Heart left ventricle (tissue), 13 donors: ENCODE measurements at regions not wholly inside any gene's neighbourhood (a gene's known extent, or its start where the extent isn't known, plus 50 kb on each side); places are given as distances from the start of the nearest gene placed in this dataset.

ENCODE experiments used
- POLR2A ChIP-seq, 2 donors: fragments of 450-650 bp; IDR thresholded peaks; one replicate each; pipeline ENCODE4 v1.6.1; 2017; ENCODE audit warnings: antibody characterized with exemption in 2 of 2, mild to moderate bottlenecking in 2 of 2, moderate library complexity in 2 of 2
- TF ChIP-seq, protein P1 (sequence below), 12 donors: fragments of 200-600 bp; sonication (generic) in 4 of 12; IDR thresholded peaks; one replicate each; pipeline versions ENCODE4 v1.5.0 to v1.8.0; 2018 to 2022; ENCODE audit warnings: antibody characterized with exemption in 12 of 12, mild to moderate bottlenecking in 5 of 12
- donor health status: ischemic (EF 13 %, LVEDD 7.1; RV severe dilation, severe dysfunction).
- donor health status: DM: no; HTN: yes; CAD: no.
- donor health status: DM: no; HTN: no; CAD: no.
- donor health status: ischemic (EF 25% LVEDD 6.9; RV normal size, moderate dysfunction).
- donor health status: ischemic (EF 25% LVEDD 5.7; RV mildly dilated, moderate dysfunction).
- donor health status: ischemic (EF 35%, LVEDD 5.7; RV mildly dilated, moderate dysfunction).
- donor health status: nonischemic (EF 11% LVEDD 7.7; RV severe dilation, severe dysfunction).
- donor health status: DM: yes; HTN: yes; CAD: no.
- donor health status: PGD.
- donor health status: ischemic (EF 29% LVEDD 5.4; RV normal size, mild dysfunction).
- donor health status: nonischemic (EF 23%, LVEDD 6.1; RV moderate dilation, normal function).

DNA sequence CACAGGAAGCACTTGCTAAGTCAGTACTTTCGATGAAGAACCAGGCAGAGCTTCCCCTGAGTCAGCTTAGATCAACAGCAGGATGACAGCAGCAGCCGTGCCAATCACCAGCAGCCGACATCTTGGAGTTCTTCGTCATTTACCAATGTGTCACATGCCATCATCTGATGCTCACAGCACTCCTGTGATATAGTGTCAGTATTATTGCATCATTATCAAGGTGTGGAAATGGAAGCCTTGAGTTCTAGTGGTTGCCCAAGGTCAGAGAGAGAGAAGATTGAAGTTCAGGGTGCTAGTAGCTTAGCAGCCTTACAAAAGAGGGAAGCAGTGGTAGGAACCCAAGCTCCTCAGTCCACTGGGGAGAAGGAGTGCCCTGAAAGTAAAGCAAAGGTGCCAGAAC, 331.5 kb downstream of the ZNF536 start:
- TF ChIP-seq, protein P1, sequence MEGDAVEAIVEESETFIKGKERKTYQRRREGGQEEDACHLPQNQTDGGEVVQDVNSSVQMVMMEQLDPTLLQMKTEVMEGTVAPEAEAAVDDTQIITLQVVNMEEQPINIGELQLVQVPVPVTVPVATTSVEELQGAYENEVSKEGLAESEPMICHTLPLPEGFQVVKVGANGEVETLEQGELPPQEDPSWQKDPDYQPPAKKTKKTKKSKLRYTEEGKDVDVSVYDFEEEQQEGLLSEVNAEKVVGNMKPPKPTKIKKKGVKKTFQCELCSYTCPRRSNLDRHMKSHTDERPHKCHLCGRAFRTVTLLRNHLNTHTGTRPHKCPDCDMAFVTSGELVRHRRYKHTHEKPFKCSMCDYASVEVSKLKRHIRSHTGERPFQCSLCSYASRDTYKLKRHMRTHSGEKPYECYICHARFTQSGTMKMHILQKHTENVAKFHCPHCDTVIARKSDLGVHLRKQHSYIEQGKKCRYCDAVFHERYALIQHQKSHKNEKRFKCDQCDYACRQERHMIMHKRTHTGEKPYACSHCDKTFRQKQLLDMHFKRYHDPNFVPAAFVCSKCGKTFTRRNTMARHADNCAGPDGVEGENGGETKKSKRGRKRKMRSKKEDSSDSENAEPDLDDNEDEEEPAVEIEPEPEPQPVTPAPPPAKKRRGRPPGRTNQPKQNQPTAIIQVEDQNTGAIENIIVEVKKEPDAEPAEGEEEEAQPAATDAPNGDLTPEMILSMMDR (IDR thresholded peaks at IDR 0.05), result no peak
- no peak for TF ChIP-seq POLR2A (IDR thresholded peaks at IDR 0.05)
